HS-5 (cell line): ENCODE measurements at regions not wholly inside any gene's neighbourhood (a gene's known extent, or its start where the extent isn't known, plus 50 kb on each side); places are given as distances from the start of the nearest gene placed in this dataset.

ENCODE experiments used
- DNase-seq: peaks from one replicate; pipeline ENCODE4 v3.0.0-alpha.2; 2012; ENCODE audit warnings: low read depth

DNA sequence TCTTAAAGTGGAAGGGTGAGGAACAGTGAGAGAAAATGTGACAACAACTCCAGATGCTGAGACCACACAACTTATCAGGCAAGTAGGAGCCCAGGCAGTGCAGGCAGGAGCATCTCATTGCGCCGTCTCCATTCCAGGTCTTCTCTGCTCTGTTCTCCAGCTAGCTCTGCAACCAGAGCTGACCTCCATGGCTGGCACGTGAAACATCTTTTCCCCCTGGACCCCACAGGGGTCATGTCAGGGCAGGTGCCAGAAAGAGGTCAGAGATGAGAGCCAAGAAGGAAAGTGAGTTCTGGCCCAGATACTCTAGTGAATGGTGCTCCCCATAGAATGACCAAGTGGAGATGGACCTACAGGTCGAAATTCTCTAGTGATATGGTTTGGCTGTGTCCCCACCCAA is 281.4 kb downstream of the SMOC2 start:
- no peak for DNase-seq

DNA sequence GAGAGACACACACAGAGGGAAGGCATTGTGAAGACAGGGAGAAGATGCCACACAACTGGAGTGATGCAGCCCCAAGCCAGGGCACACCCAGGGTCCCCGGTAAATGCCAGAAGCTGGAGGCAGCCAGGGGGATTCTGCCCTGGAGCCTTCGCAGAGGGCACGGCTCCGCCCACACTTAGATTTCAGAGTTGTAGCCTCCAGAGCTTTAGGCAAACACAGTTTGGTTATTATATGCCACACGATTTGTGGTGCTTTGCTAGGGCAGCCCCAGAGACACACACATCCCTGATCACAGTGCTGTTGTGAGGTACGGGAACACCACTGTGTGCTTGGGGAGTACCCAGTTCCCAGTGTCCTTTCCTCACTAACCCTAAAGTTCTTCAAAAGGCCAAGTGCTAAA is 280.6 kb downstream of the SMOC2 start:
- no peak for DNase-seq

DNA sequence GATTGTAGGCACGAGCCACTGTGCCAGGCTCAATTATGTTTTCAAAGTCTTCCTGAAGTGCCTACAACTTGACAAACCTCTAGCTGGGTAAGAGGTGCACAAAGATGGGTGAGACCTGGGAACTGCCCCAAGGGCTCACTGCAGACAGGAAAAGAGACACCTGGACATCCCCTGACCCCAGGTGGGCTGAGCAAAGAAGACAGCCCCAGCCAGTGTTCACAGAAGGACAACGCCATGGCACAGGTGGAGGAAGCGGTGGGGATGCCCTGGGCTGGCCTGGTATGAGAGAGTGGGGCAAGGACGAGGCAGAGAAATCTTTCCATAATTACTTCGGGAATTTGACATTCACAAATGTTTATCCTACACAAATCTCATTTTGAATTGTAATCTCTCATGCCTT is 278.9 kb downstream of the SMOC2 start:
- no peak for DNase-seq

DNA sequence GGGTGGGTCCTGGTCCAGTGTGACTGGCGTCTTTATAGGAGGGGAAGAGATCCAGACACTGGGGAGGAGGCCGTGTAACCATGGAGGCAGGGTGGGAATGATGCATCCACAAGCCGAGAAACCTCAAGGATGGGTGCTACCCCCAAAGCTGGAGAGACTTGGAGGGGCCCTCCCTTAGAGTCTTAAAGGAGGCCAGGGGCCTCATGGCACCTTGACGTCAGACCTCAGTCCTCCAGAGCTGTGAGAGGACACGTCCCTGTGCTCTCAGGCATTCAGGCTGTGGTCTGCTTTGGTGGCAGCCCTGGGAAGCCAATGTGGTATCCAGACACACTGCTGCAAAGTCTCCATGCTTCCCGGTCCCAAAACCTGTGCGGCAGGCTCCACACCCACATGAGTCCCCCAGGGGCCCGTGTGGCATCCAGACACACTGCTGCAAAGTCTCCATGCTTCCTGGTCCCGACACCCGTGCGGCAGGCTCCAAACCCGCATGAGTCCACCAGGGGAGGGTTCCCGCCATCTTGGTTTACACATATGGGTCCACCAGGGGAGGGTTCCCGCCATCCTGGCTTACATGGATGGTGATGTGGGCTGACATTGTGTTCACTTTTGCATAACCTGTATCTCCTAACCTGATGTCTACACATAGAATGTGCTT is 278.0 kb downstream of the SMOC2 start:
- DNase-seq = no peak
